IPS-15b (cell line): ENCODE measurements at regions not wholly inside any gene's neighbourhood (a gene's known extent, or its start where the extent isn't known, plus 50 kb on each side); places are given as distances from the start of the nearest gene placed in this dataset.
"Not testable (repeated sequence)": the region's sequence is repeated elsewhere in the genome, so short reads cannot be mapped to it uniquely, and the experiment has no call there.

ENCODE experiments used
- H3K27me3 ChIP-seq: one replicate; pipeline ENCODE4 v1.6.1; 2013; ENCODE audit warnings: low read length; ENCODE audit not compliant: control insufficient read depth, insufficient read depth
- H3K36me3 ChIP-seq: one replicate; pipeline ENCODE4 v1.6.1; 2013; ENCODE audit warnings: low read length; ENCODE audit not compliant: control insufficient read depth, insufficient read depth
- H3K4me1 ChIP-seq: one replicate; pipeline ENCODE4 v1.6.1; 2013; ENCODE audit warnings: mild to moderate bottlenecking, low read length; ENCODE audit not compliant: control insufficient read depth, insufficient read depth
- H3K4me3 ChIP-seq: one replicate; pipeline ENCODE4 v1.5.1; 2013; ENCODE audit warnings: low read depth, low read length
- H3K9ac ChIP-seq: one replicate; pipeline ENCODE4 v1.6.1; 2013; ENCODE audit warnings: low read depth, mild to moderate bottlenecking, low read length
- H3K9me3 ChIP-seq: one replicate; pipeline ENCODE4 v1.6.1; 2013; ENCODE audit warnings: mild to moderate bottlenecking, low read length; ENCODE audit not compliant: control insufficient read depth, insufficient read depth

- Histone ChIP-seq H3K9ac (no peak overlapping the region), H3K4me3 (no peak overlapping the region), H3K9me3 (peaks cover 9% of the 10 kb centered on the region), H3K27me3 (no peaks in the 10 kb centered on the region), H3K4me1 (no peaks in the 10 kb centered on the region), H3K36me3 (no peaks in the 10 kb centered on the region)
Observed at GRCh38 chr19:27851002-27851481, 1361.9 kb downstream of the UQCRFS1 start.

GRCh38 chr19:27846944-27847343 is 1366.0 kb downstream of the UQCRFS1 start:
- H3K36me3 ChIP-seq, result no peaks in the 10 kb centered on the region
- H3K4me3 ChIP-seq, result no peak overlapping the region
- H3K27me3 ChIP-seq, result no peaks in the 10 kb centered on the region
- H3K4me1 ChIP-seq, result no peaks in the 10 kb centered on the region
- peaks cover 11% of the 10 kb centered on the region for H3K9me3 ChIP-seq
- no peak overlapping the region for H3K9ac ChIP-seq

GRCh38 chr19:27844261-27844660 is 1368.7 kb downstream of the UQCRFS1 start:
- H3K4me3 ChIP-seq, result no peak overlapping the region
- H3K9ac ChIP-seq, result no peak overlapping the region
- H3K36me3 ChIP-seq, result no peaks in the 10 kb centered on the region
- peaks cover 2% of the 10 kb centered on the region for H3K9me3 ChIP-seq
- H3K4me1 ChIP-seq, result no peaks in the 10 kb centered on the region
- H3K27me3 ChIP-seq, result no peaks in the 10 kb centered on the region

- Histone ChIP-seq H3K4me1 (no peaks in the 10 kb centered on the region), H3K36me3 (no peaks in the 10 kb centered on the region), H3K9ac (no peak overlapping the region), H3K4me3 (no peak overlapping the region), H3K9me3 (peaks cover 2% of the 10 kb centered on the region), H3K27me3 (no peaks in the 10 kb centered on the region)
Observed at GRCh38 chr19:27843861-27844260, 1369.1 kb downstream of the UQCRFS1 start.

GRCh38 chr19:27833031-27833430 is 1379.9 kb downstream of the UQCRFS1 start:
- H3K4me3 ChIP-seq, result no peak overlapping the region
- no peak overlapping the region for H3K9ac ChIP-seq
- H3K36me3 ChIP-seq, result no peaks in the 10 kb centered on the region
- no peaks in the 10 kb centered on the region for H3K27me3 ChIP-seq
- no peaks in the 10 kb centered on the region for H3K4me1 ChIP-seq
- H3K9me3 ChIP-seq, result peaks cover 8% of the 10 kb centered on the region

GRCh38 chr19:27828829-27829228 is 1384.1 kb downstream of the UQCRFS1 start:
- no peaks in the 10 kb centered on the region for H3K27me3 ChIP-seq
- H3K36me3 ChIP-seq, result no peaks in the 10 kb centered on the region
- no peak overlapping the region for H3K4me3 ChIP-seq
- no peaks in the 10 kb centered on the region for H3K4me1 ChIP-seq
- H3K9me3 ChIP-seq, result peaks cover 16% of the 10 kb centered on the region
- H3K9ac ChIP-seq, result no peak overlapping the region

GRCh38 chr19:27824108-27824507 is 1388.8 kb downstream of the UQCRFS1 start:
- peaks cover 26% of the 10 kb centered on the region for H3K9me3 ChIP-seq
- H3K9ac ChIP-seq, result no peak overlapping the region
- no peaks in the 10 kb centered on the region for H3K36me3 ChIP-seq
- no peaks in the 10 kb centered on the region for H3K4me1 ChIP-seq
- H3K27me3 ChIP-seq, result no peaks in the 10 kb centered on the region
- H3K4me3 ChIP-seq, result no peak overlapping the region

GRCh38 chr19:27822336-27822735 is 1390.6 kb downstream of the UQCRFS1 start:
- Histone ChIP-seq H3K27me3 (no peaks in the 10 kb centered on the region), H3K36me3 (no peaks in the 10 kb centered on the region), H3K4me1 (no peaks in the 10 kb centered on the region), H3K9ac (no peak overlapping the region), H3K4me3 (no peak overlapping the region), H3K9me3 (peaks cover 15% of the 10 kb centered on the region)

GRCh38 chr19:27821418-27822018 is 1391.4 kb downstream of the UQCRFS1 start:
- no peak overlapping the region for H3K9ac ChIP-seq
- peaks cover 17% of the 10 kb centered on the region for H3K9me3 ChIP-seq
- no peaks in the 10 kb centered on the region for H3K36me3 ChIP-seq
- no peaks in the 10 kb centered on the region for H3K27me3 ChIP-seq
- no peaks in the 10 kb centered on the region for H3K4me1 ChIP-seq
- H3K4me3 ChIP-seq, result no peak overlapping the region

GRCh38 chr19:27815985-27816384 is 1397.0 kb downstream of the UQCRFS1 start:
- Histone ChIP-seq H3K9me3 (peaks cover 11% of the 10 kb centered on the region), H3K4me3 (no peak overlapping the region), H3K27me3 (no peaks in the 10 kb centered on the region), H3K4me1 (no peaks in the 10 kb centered on the region), H3K36me3 (no peaks in the 10 kb centered on the region), H3K9ac (no peak overlapping the region)

- H3K4me3 ChIP-seq, H3K27me3 ChIP-seq, H3K36me3 ChIP-seq, H3K4me1 ChIP-seq, H3K9ac ChIP-seq: not testable (repeated sequence)
- peaks cover 11% of the 10 kb centered on the region for H3K9me3 ChIP-seq
Observed at GRCh38 chr19:27814834-27815233, 1398.1 kb downstream of the UQCRFS1 start.

- not testable (repeated sequence) for H3K4me1 ChIP-seq, H3K27me3 ChIP-seq, H3K36me3 ChIP-seq, H3K9ac ChIP-seq, H3K4me3 ChIP-seq
- H3K9me3 ChIP-seq, result peaks cover 11% of the 10 kb centered on the region
Observed at GRCh38 chr19:27814274-27814673, 1398.7 kb downstream of the UQCRFS1 start.
